IPS-NIHi7 (cell line): ENCODE measurements at regions not wholly inside any gene's neighbourhood (a gene's known extent, or its start where the extent isn't known, plus 50 kb on each side); places are given as distances from the start of the nearest gene placed in this dataset.

ENCODE experiments used
- DNase-seq: peaks from one replicate; pipeline ENCODE4 v3.0.0; 2012; ENCODE audit warnings: mixed read lengths; ENCODE audit errors: extremely low spot score

DNA sequence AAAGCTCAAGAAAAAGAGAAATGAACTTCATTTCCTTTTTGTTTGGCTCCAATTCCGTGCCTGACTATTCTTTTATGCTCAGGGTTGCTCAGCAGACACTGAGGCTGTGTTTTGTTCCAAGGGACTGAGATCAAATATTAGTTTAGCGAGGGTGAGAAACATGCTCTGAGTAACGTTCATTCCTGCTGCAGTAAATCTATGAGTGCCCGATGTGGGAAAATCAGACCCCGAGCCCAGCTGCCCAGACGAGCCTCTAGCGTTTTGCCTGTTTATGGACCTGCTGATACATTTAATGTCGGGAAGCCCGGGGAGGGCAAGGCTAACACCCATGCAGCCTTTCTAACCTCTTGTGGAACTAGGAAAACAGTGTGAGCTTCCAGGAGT lies 119.2 kb downstream of the VAPA start:
- no peak for DNase-seq

DNA sequence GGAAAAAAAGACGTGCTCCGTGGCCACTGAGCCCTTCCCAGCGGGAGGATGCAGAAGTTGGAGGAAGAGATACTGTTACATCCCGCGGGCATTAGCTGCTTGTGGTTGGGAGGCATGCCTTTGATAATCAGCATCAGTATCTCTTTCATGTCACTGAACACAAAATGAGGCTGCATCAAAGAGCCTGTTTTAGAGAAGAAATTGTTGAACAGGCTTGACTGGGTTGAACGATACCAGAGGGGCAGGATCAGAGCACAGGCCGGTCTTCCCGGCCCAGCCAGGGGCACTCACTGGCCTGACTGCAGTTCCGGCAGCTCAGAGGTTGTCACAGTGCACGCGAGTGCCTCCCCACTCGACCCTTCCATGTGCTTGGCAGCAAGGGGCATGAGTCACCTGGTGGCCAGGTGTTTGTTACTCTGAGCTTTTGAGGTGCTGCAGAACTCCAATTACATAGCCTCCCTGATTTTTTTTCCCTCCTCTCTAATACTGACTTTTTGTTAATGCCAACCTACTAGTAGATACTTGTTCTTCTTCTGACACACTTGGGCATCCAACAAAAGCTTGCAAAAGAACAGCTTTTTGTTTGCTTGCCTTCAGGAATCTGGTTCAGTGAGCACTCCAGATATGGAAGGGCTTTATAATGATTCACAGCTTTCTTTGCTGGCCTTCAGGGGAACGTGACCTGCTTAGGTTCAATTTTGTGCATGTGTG lies 121.6 kb downstream of the VAPA start:
- no peak for DNase-seq

DNA sequence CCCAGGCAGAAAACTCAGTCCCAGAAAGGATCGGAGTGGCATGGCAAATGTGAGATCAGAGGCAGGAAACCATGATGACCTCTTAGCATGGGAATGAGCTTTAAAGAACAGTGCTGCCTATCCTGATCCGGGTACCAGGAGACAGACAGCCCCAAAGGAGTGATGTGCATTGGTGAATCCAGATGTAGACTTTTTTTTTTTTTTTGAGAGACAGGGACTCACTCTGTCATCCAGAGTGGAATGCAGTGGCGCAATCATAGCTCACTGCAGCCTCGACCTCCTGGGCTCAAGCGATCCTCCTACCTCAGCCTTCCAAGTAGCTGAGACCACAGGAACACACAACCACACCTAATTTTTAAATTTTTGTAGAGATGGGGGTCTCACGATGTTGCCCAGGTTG lies 122.7 kb downstream of the VAPA start:
- no peak for DNase-seq

DNA sequence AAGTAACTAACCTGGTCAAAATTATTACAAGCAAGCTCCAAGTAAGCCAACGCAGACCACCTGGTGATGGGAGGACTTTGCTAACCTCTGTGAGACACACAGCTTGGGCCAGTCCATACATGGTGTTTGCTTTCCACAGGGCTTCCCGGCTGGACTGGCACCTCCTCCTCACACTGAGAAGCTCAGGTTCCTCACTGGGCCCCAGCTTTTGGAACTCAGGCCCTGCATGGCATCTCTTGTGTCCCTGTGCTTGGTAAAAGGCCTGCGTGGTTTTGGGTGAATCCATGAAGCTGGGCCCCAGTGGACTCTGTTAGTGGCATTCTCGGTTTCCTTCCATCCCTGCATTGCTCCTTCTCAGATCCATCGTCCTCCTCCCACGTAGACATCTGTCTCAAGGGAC lies 123.4 kb downstream of the VAPA start:
- DNase-seq: no peak

DNA sequence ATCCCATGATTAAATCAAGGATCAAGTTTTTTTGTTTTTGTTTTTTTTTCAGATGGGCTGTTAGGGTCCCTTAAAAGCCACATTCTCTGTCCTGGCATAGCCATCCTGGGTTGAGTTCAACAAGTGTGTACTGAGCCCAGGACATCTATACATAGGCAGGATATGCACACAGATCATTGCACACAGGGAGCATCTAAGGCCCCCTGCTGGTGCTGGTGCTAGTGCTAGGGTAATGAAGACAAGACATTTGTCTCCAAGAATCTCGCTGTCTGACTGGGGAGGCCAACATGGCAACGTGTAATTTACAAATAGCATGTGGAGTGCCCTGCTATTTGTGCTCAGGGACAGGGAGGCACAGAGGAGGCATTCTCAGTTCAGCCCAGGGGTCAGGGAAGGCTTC lies 124.5 kb downstream of the VAPA start:
- DNase-seq: no peak

GRCh38 chr18:10040287-10041011 lies 126.6 kb downstream of the VAPA start:
- no peak for DNase-seq

GRCh38 chr18:10041180-10041579 lies 127.4 kb downstream of the VAPA start:
- no peak for DNase-seq

DNA sequence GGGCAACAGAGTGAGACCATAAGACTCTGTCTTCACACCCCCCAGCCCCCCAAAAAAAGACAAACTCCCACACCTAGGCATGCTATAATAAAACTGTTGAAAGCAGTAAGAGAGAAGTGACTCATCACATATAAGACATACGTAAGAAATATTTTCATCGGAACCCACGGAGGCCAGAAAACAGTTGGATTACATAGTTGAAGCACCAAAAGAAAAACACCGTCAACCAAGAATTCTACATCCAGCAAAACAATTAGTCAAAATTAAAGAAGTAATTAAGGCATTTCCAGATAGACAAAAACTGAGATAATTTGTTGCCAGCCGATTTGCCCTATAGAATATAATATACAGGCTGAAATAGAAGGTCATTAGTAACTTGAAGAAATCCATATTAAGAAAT lies 128.7 kb downstream of the VAPA start:
- no peak for DNase-seq

- no peak for DNase-seq
Observed at GRCh38 chr18:10044054-10044453, 130.2 kb downstream of the VAPA start.

DNA sequence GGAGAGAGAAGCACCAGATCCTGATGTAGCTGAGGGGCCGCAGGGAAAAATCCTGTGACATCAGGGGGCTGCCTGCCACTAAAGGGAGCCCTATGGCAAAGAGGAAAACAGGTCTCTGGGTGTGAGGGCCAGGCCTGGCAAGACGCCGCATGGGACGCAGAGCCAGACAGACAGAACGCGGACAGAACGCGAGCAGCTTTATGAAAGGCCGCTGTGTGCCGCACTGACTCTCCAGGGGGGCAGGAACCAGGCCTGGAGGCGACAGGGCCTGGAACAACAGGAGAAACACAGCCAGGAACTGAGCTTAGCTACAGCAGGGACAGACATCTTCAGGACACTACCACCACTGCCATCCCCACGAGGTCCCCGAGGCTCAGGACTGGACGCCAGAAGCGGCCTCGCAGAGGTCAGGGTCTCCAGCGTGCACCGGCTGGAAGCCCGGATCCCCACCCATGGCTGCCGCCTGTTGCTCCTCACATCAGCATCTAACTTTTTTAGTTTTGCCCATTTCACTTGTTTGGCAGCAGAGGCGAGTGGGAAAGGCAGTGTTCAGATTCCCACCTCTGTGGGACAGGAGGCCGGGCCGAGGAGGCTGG lies 131.6 kb downstream of the VAPA start:
- DNase-seq: no peak

- DNase-seq: no peak
Observed at GRCh38 chr18:10046178-10046807, 132.5 kb downstream of the VAPA start.

DNA sequence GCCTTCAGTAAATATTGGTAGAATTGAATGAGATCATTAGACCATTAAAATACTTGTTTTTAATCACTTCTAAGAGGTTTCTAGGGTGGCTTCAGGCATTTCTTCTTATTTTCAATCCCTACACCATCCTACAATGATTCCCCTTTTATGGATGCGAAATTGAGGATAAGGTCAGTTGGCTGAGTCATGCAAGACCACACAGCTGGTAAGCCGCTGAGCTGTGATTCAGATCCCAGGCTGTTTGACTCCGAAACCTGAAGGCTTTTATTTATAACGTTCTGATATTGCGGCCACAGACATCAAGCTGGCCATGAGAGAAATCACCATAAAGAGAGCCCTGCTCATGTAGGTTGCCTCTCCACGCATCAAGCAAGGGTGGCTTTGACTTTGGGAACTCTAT lies 133.4 kb downstream of the VAPA start:
- no peak for DNase-seq

DNA sequence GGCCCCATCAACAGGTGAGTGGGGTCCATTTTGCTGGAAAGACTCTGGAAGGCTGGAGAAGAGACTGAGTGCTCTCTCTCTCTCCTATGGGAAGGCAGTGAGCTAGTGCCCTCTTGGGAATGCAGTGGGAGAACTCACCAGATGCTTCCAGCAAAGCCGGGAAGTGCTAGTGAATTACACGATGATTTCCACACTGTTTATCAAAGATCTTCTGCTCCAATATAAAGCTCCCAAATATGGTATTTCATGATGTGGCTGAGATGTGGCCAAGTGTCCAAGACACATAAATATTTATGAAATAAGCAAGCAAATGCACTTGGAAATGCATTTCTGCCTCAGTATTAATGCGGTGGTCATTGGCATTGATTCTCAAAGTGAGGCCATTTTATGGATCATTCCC lies 135.9 kb downstream of the VAPA start:
- no peak for DNase-seq

- DNase-seq: no peak
Observed at GRCh38 chr18:10050956-10051355, 137.1 kb downstream of the VAPA start.

DNA sequence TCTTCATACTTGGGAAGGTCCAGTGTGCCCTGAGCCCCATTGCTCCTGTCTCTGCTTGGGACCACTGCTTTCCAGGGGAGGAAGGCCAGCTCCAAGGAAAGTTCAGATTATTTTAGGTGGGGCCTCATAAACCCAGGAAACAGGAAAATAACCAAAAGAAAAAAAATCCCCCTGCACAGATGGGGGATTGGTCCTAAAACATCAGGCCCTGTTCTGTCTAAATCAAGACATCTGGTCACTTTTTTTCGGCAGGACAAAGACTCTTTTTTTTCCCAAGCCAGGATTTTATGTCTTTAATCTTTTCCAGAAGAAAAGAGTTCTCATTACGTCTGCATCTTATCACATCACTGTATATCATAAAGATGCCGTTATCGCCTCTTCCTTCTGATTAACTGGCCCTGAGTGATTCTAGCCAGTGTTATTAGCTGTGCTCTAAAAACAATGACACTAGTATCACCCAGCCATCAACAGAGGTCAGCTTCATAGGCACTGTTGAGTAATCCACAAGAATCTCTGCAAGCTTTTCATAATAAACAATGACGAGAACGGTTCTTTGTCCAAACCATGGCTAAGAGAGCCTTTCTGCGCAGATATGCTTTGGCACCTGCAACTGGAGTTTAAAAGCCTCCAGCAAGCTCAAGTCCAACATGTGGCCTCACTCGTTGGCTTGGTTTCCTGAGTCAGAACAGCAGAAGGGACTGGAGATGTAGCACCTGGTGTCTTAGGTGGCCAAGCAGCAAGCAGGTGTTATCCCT lies 138.2 kb downstream of the VAPA start:
- no peak for DNase-seq

DNA sequence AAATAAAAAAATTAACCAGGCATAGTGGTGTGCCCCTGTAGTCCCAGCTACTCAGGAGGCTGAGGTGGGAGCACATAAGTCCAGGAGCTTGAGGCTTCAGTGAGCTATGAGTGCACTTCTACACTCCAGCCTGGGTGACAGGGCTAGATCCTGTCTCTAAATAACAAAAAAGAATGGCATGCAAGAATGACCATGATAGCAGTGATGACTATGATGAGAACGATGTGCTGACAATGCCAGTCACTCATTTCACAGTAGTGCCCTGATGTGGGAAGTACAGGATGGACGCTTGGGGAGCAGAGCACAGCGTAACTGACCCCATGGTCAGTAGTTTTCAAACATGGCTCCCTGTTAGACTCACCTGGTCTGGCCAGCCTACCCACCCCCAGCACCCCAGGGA lies 139.1 kb downstream of the VAPA start:
- DNase-seq: no peak

DNA sequence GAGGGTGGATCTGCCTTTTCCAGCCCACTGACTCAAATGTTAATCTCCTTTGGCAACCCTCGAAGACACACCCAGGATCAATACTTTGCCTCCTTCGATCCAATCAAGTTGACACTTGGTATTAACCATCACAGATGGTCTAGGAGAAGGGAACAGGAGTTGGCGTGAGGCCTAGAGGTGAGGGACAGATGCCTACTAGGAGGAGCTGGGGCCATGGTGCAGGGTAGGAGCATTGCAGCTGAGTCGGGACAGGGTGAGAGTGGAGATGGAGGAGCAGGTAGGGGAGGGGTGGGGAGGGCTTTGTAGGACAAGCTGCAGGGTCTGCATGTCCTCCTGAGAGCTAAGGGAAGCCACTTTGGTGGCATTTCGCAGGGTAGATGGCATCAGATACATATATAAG lies 140.0 kb downstream of the VAPA start:
- no peak for DNase-seq

DNA sequence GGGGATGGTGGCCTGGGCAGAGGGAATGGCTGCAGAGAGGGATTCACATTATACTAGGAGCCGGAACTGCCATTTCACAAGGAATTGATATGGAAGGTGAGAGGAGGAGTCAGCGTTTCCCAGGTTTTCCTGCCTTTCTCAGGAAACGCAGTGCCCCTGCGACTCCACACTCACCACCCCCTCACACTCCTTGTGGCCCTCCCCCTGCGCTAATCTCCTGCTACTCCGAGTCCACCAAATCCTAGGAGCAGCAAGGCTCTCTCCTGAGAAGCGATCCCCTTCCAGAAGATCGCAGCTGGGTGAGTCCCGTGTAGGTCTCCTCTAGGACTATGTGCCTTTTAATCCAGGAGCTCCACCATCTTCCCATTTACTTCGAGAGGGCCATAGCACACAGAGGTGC lies 140.6 kb downstream of the VAPA start:
- no peak for DNase-seq

DNA sequence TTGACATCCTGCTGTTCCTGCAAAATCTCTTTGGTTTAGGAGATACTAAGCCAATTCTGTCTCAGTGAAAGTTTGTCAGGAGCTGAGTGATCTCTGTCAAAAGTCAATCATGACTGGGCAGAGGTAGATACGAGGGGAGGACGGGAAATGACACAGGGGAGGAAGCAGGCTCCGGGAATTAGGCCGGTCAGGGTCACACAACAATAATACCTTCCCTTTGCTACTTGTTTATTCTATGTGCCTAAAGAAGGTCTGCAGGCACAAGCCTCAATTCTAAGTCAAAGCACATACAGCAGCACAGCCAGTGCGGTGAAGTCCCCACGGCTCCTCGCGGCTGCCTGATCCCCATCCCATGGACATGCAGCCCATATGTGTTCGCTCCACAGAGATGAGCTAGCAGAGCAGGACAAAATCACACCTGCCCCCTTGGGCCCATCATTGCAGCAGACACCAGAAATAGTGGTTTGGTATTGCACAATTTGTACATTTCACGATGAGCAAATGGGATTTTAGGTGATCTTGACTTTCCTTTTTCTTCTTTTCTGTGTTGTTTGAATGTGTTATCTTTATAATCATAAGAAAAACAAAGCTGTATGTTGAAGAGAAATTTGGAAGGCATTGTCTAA lies 141.4 kb downstream of the VAPA start:
- no peak for DNase-seq

DNA sequence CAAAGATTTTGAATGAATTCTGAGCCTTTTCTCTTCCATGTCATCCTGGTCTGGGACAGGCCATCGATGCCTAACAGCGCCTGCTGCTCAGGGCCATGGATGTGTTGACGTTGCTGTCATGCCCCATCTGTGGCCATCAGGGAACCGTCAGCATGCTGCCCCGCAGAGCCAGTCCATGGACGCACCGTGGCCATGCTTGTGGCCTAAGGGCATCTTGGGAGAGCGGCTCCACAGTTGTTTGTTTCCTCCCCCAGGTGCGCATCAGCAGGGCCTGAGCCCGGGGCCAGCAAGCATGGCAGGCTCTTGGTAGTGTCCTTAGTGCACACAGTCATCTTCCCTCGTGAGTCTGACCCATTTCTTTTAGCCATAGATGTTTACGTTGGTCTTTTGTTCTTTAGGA lies 142.7 kb downstream of the VAPA start:
- DNase-seq: no peak

DNA sequence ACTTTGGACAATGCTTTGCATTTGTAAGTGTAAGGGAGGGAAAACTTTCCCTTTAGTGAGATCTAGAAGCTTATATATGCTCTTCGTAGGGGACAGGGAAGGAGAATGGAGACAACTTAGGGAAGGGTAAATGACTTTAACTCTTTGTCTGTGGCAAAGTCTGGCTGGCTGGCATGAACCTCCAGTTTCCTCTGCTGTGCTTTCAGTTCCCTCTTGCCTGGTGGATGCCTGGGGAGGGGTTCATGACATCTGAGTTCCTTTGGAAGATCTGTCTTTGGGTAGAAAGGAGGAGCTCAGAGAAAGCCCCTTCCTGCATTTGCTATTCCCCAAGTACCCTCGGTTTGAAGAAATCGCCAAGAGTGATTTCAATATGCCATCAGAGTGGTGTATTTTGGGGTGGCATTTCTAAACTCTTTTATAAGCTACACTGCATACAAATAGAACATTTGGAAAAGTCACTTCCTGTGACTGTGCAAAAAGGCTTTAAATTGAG lies 143.6 kb downstream of the VAPA start:
- DNase-seq: no peak
